AML-193 (cell line): ENCODE measurements at regions not wholly inside any gene's neighbourhood (a gene's known extent, or its start where the extent isn't known, plus 50 kb on each side); places are given as distances from the start of the nearest gene placed in this dataset.
"Not testable (repeated sequence)": the region's sequence is repeated elsewhere in the genome, so short reads cannot be mapped to it uniquely, and the experiment has no call there.

Experiments
- DNase-seq, 2 experiments: peaks; one replicate each; lab custom pipeline; 2025; lab: John Stamatoyannopoulos, UW

GRCh38 chr5:143533978-143534760 is 130.7 kb upstream of the NR3C1 start:
- DNase-seq = no peak

DNA sequence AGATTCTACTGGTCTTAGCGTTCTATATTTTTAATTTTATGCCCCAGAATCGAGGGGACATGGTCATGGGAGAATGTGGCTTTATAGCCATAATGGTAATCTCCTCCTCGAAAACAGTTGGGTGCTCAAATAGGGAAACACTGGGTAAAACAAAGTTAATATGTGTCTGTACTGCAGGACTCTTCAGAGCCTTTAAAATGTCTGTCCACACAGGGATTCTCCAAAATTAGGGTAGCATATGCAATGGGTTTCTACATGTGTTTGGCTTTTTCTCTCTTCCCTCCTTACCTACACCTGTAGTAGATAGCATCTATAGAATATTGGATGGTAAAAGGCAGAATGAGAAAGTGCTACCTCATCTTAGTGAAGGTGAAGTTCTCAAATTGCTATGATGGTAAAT is 130.0 kb upstream of the NR3C1 start:
- no peak for DNase-seq

DNA sequence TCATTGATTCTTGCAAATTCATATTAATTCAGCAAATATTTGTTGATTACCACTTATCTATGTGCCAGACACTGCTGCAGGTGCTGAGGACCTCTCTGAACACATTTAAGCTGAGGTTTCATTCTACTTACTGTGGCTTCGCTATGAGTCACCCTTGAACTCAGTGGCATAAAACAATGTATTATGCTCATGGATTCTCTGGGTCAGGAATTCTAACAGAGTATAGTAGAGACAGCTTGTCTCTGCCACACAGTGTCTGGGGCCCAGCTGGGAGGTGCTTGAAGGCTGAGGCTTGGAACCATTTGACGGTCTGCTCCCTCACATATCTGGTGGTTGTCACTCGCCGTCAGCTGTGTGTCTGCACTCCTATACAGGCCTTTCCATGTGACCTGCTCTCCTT is 124.3 kb upstream of the NR3C1 start:
- no peak for DNase-seq

DNA sequence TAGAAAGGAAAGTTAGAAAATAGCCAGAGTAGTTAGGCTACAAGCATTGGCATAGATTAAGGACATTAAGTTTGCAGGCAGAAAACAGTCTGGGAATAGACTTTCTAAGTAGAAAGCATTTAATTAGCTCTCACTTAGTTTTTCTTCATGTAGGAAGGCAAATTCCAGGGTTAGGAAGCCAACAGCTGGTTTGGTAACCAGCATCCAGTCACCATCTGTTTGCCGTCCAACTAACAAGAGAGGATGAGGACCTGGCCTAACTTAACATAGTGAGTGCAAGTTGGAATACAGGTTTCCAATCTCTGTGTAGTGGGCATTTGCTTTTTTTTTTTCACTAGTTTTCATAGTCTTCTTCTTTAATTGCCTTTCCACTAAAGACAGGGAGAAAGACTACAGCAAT is 121.7 kb upstream of the NR3C1 start:
- no peak for DNase-seq

DNA sequence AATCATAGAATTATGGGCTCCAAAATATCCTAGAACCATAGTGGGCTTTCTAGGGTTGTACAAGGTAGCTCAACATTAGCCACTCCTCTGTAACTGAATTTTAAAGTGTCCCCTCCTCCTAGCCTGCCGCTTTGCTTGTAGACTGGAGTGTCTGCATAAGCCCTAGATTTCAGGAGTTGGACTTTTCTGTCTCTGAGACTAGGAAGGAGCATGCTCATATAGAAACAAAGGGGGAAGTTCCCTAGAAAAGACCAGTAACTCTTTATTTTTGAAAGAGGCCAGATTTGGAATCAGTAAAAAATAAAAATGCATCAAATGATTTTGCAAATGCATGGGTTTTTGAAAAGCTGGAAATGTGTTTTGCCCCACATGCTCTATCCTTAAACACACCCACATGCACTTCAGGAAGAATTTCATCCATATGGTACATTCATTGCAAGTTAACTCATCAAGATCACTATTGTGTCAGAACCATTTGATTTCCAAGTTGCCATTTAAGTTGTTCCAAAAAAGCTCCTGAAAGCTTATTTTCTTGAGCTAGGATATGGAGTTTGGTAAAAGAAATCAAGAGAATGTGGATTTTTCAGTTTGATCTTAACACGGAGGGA is 121.0 kb upstream of the NR3C1 start:
- no peak for DNase-seq

GRCh38 chr5:143521846-143522400 is 118.4 kb upstream of the NR3C1 start:
- DNase-seq = no peak

DNA sequence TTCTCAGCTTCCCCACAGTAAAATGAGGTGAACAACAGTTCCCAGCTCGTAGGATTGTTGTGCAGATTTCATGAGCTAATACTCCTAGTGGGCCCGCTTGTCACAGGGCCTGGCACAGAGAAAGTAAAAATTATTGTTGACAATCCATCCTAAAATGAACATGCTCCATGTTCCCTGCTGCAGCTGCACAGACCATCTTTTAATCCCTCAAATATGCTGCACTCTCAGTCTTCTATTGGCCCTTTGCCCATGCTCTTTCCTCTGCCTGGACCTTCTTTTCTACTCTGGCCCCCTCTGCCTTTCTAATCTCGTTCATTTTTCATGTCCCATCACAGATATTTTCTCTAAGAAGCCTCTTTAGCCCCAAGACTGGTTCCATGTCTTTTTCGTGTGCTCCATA is 117.7 kb upstream of the NR3C1 start:
- DNase-seq = no peak

GRCh38 chr5:143519215-143519614 is 115.7 kb upstream of the NR3C1 start:
- DNase-seq = not testable (repeated sequence)

- DNase-seq = not testable (repeated sequence)
Observed at GRCh38 chr5:143517824-143518223, 114.3 kb upstream of the NR3C1 start.

DNA sequence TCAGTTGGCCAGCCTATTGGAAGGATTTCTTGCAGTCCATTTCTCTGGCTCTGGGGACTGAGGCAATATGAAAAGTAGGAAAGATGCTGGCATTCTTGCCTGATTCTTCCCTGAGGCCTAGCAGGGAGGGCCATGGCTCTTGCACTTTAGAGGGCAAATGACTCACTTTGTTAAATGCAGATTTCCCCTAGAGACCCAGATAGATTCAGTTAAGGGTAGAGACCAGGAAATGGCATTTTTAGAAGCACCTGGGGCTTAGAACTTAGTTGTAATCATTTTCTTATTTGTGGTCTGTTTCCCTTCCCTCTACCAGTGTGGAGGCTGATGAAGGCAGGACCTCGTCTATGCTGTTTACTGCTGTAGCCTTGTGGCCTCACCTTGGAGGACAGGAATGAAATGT is 112.8 kb upstream of the NR3C1 start:
- no peak for DNase-seq

- no peak for DNase-seq
Observed at GRCh38 chr5:143515829-143516228, 112.3 kb upstream of the NR3C1 start.

- DNase-seq = no peak
Observed at GRCh38 chr5:143514616-143515335, 111.3 kb upstream of the NR3C1 start.

- no peak for DNase-seq
Observed at GRCh38 chr5:143513720-143514119, 110.2 kb upstream of the NR3C1 start.

- DNase-seq = no peak
Observed at GRCh38 chr5:143511736-143512135, 108.2 kb upstream of the NR3C1 start.

DNA sequence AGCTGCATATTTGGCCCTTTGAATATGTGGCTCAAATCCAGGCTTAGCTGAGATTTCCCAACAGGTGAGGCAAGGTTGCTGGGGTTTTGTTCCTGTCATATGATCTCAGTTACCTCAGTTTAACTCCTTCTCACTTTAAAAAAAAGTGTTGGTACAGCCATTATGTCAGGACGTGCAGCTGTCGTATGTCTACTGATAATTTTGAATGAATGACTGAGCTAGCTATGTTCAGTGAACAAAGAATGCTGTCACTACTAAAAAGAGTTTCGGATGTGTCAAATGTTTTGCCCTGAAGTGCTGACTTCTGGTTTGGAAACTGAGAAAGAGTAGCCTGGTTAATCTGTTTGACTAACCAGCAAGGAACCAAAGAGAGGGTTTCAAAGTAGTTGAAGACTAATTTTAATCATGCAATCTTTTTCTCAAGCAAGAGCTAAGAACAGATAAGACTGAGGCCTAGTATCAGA is 106.3 kb upstream of the NR3C1 start:
- DNase-seq = no peak

DNA sequence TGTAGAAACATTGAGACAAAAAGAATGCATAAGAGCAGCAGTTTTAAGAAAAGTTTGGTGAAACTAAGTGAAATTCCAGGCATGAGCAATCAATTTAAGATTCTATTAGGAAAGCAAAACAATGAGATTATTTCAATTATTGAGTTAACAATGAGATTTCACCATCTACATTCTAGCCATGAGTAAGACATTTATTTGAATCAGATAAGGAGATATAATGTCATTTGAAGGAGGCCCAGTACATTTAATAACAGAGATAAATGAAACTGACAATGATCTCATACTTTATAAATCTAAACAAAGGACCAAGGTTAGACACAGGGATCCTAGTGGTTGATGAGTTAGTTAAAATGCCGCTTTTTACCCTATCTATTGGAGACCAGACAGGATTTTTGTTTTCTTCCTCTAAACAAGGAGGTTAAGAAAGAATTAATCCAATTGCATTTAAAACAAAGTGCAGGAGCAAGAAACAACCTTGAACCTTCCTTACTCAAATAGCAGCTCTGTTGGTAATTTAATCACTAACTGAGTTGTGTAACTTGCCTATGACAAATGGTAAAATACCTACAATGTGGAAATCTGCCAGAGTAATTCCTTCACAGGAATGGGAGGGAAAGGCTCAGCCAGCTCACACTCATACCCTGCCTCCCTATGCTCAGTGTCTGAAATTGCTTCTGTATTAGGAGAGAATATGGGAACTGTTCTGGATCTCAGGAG is 103.5 kb upstream of the NR3C1 start:
- DNase-seq = no peak

- no peak for DNase-seq
Observed at GRCh38 chr5:143505934-143506333, 102.4 kb upstream of the NR3C1 start.

GRCh38 chr5:143505354-143505753 is 101.9 kb upstream of the NR3C1 start:
- DNase-seq = no peak

- DNase-seq = no peak
Observed at GRCh38 chr5:143501310-143502044, 98.0 kb upstream of the NR3C1 start.

DNA sequence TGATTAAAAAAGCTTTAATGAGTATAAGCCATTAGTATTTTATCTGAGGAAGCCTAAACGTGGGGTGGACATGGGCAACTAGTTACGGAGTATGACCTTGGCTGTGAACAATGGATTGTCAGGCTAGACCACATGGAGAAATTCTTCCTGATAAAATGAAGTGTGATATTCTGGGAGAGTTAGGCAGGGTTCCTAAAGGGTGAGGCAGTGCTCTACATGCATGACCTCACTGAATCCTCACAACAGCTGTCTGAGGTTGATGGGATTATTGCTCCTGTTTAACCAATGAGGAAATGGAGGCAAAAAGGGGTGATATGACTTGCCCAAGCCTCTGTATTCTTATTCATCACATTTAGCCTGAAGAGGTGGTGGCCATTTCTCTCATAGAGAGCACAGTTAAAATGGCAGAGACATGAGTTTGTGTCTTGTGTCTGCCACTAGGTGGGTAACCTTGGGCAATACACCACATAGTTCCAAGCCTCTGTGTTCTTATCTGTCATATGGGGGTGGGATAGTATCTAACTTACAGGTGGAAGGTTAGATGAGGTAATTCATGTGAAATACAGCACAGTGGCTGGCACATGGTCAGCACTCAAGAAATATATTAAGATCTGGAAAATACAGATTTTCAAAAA is 96.1 kb upstream of the NR3C1 start:
- no peak for DNase-seq

GRCh38 chr5:143498821-143499220 is 95.3 kb upstream of the NR3C1 start:
- no peak for DNase-seq
